IMR-90 (cell line): ENCODE measurements at regions not wholly inside any gene's neighbourhood (a gene's known extent, or its start where the extent isn't known, plus 50 kb on each side); places are given as distances from the start of the nearest gene placed in this dataset.

Source experiments
- ATAC-seq: fragments of 200-7000 bp; cut with Tn5 transposase; 2 replicates; pipeline ENCODE4 v1.9.1; 2020; ENCODE audit warnings: low read depth, mild to moderate bottlenecking, moderate library complexity
- BruUV-seq: library from RNA; stranded (reverse); fragments of 400-500 nt; replicated peaks from 2 replicates; lab custom pipeline; 2021; lab: Mats Ljungman, UMichigan
- CTCF ChIA-PET: fragments of 300-600 bp; formaldehyde crosslinking; extraction: SDS; loops from one replicate; lab custom pipeline; 2021; ENCODE audit warnings: antibody characterized with exemption; lab: Yijun Ruan, JAX
- POLR2A ChIA-PET: fragments of 300-600 bp; sonication (Branson Sonifier 250); formaldehyde crosslinking; loops from one replicate; lab custom pipeline; 2022; ENCODE audit warnings: antibody characterized with exemption; ENCODE audit not compliant: unreplicated experiment; lab: Charles Lee
- DNase-seq: peaks from one replicate; pipeline ENCODE4 v3.0.0; 2013
- H2AFZ ChIP-seq: replicated peaks from 2 replicates; pipeline ENCODE3; 2013; ENCODE audit warnings: low read length, mild to moderate bottlenecking; ENCODE audit not compliant: poor library complexity
- H2AK5ac ChIP-seq: 2 replicates; pipeline ENCODE4 v1.6.1; 2013; ENCODE audit warnings: low read depth, low read length, inconsistent platforms
- H2AK9ac ChIP-seq: replicated peaks from 2 replicates; pipeline ENCODE3; 2013; ENCODE audit warnings: mild to moderate bottlenecking, low read depth, low read length, moderate library complexity; ENCODE audit not compliant: poor library complexity
- H2BK120ac ChIP-seq: 2 replicates; pipeline ENCODE4 v1.6.1; 2013; ENCODE audit warnings: low read depth, low read length, inconsistent platforms
- H2BK15ac ChIP-seq: 3 replicates; pipeline ENCODE4 v1.6.1; 2013; ENCODE audit warnings: low read depth, low read length, inconsistent platforms
- H2BK20ac ChIP-seq: 2 replicates; pipeline ENCODE4 v1.6.1; 2013; ENCODE audit warnings: low read depth, mild to moderate bottlenecking, inconsistent platforms, low read length, moderate library complexity
- H2BK5ac ChIP-seq: 2 replicates; pipeline ENCODE4 v1.6.1; 2013; ENCODE audit warnings: mild to moderate bottlenecking, low read depth, low read length, inconsistent platforms; ENCODE audit not compliant: poor library complexity, severe bottlenecking
- H3K14ac ChIP-seq: replicated peaks from 2 replicates; pipeline ENCODE4 v1.6.1; 2013; ENCODE audit warnings: low read depth, low read length, inconsistent platforms
- H3K18ac ChIP-seq: 2 replicates; pipeline ENCODE4 v1.6.1; 2013; ENCODE audit warnings: low read depth, low read length, control low read depth
- H3K23ac ChIP-seq: 2 replicates; pipeline ENCODE4 v1.6.1; 2013; ENCODE audit warnings: low read depth, low read length, inconsistent platforms
- H3K27ac ChIP-seq: 2 replicates; pipeline ENCODE4 v1.5.1; 2013; ENCODE audit warnings: mild to moderate bottlenecking, control low read depth, low read length; ENCODE audit not compliant: insufficient read depth
- H3K27me3 ChIP-seq: 2 replicates; pipeline ENCODE4 v1.6.1; 2013; ENCODE audit warnings: low read length; ENCODE audit not compliant: control insufficient read depth, insufficient read depth
- H3K36me3 ChIP-seq: 2 replicates; pipeline ENCODE4 v1.6.1; 2013; ENCODE audit warnings: low read length, mixed read lengths; ENCODE audit not compliant: control insufficient read depth, insufficient read depth
- H3K4ac ChIP-seq: 2 replicates; pipeline ENCODE4 v1.6.1; 2013; ENCODE audit warnings: low read depth, low read length, inconsistent platforms
- H3K4me1 ChIP-seq: 2 replicates; pipeline ENCODE4 v1.6.1; 2013; ENCODE audit warnings: low read length, mixed read lengths; ENCODE audit not compliant: control insufficient read depth, insufficient read depth
- H3K4me2 ChIP-seq: 2 replicates; pipeline ENCODE4 v1.6.1; 2013; ENCODE audit warnings: low read depth, mild to moderate bottlenecking, control low read depth, low read length, moderate library complexity
- H3K4me3 ChIP-seq: 2 replicates; pipeline ENCODE4 v1.5.1; 2013; ENCODE audit warnings: low read depth, mild to moderate bottlenecking, control low read depth, low read length, moderate library complexity; ENCODE audit not compliant: insufficient read depth
- H3K56ac ChIP-seq: 2 replicates; pipeline ENCODE4 v1.6.1; 2013; ENCODE audit warnings: low read length, inconsistent platforms; ENCODE audit not compliant: insufficient read depth; ENCODE audit errors: extremely low read depth
- H3K79me1 ChIP-seq, 2 experiments: 2 replicates each; pipeline ENCODE4 v1.6.1; 2013; ENCODE audit warnings: low read length in 2 of 2, inconsistent platforms in 1 of 2, low read depth in 1 of 2
- H3K9ac ChIP-seq: 2 replicates; pipeline ENCODE4 v1.6.1; 2013; ENCODE audit warnings: low read depth, low read length, control low read depth
- H3K9me1 ChIP-seq: 2 replicates; pipeline ENCODE4 v1.6.1; 2013; ENCODE audit warnings: low read length, inconsistent platforms; ENCODE audit not compliant: insufficient read depth
- H3K9me3 ChIP-seq: 2 replicates; pipeline ENCODE4 v1.6.1; 2013; ENCODE audit warnings: low read length; ENCODE audit not compliant: control insufficient read depth, insufficient read depth
- H4K20me1 ChIP-seq: 2 replicates; pipeline ENCODE4 v1.6.1; 2013; ENCODE audit warnings: low read length, inconsistent platforms; ENCODE audit not compliant: insufficient read depth
- H4K5ac ChIP-seq: 2 replicates; pipeline ENCODE4 v1.6.1; 2013; ENCODE audit warnings: mild to moderate bottlenecking, low read depth, low read length, control low read depth
- H4K8ac ChIP-seq, 2 experiments: 2 replicates each; pipeline ENCODE4 v1.6.1; 2013; ENCODE audit warnings: low read depth in 2 of 2, low read length in 2 of 2, control low read depth in 1 of 2, inconsistent platforms in 1 of 2
- H4K91ac ChIP-seq: 2 replicates; pipeline ENCODE4 v1.6.1; 2013; ENCODE audit warnings: low read depth, low read length, inconsistent platforms; ENCODE audit not compliant: insufficient read depth
- BHLHE40 ChIP-seq: fragments of 150-350 bp; IDR thresholded peaks from 2 replicates; pipeline ENCODE4 v1.6.1; 2016; ENCODE audit warnings: mild to moderate bottlenecking, low read depth, low read length
- CEBPB ChIP-seq: IDR thresholded peaks from 2 replicates; pipeline ENCODE4 v1.6.1; 2012; ENCODE audit warnings: low read depth, low read length, improper control_type of control experiment
- POLR2A ChIP-seq: IDR thresholded peaks from 2 replicates; pipeline ENCODE4 v1.6.1; 2012; ENCODE audit warnings: mild to moderate bottlenecking, low read depth, low read length
- RCOR1 ChIP-seq: IDR thresholded peaks from 2 replicates; pipeline ENCODE4 v1.6.1; 2012; ENCODE audit warnings: mild to moderate bottlenecking, low read length, improper control_type of control experiment; ENCODE audit not compliant: insufficient replicate concordance
- USF2 ChIP-seq: fragments of 150-350 bp; IDR thresholded peaks from 2 replicates; pipeline ENCODE4 v1.6.1; 2017; ENCODE audit warnings: mild to moderate bottlenecking, antibody characterized with exemption, low read length, low read depth
- WGBS, 2 experiments: methylation state at CpG; one replicate each; pipeline versions ENCODE4 v1.1.5 to v1.1.7; 2013; ENCODE audit warnings: missing lambda C conversion rate in 2 of 2; ENCODE audit not compliant: insufficient read length in 1 of 2; ENCODE audit errors: extremely low coverage in 2 of 2; 5-methylcytosine and 5-hydroxymethylcytosine counted together
- dilution Hi-C: fragments of 300-500 bp; cut with HindIII; formaldehyde crosslinking; loops from one replicate; pipeline ENCODE4 v1.14.3; 2018; ENCODE audit warnings: low sequenced_read_pairs; ENCODE audit not compliant: unreplicated experiment
- in situ Hi-C: fragments of 300-500 bp; cut with MboI; formaldehyde crosslinking; loops from 3 replicates; pipeline ENCODE4 v1.14.3; 2019; ENCODE audit warnings: low sequenced_read_pairs, inconsistent platforms, mixed read lengths
- intact Hi-C: fragments of 100-400 bp; cut with micrococcal nuclease; formaldehyde crosslinking; loops from 2 replicates; pipeline ENCODE4 v1.10.0; 2022

GRCh38 chr2:8627019-8627691 is 54.7 kb upstream of the ID2 start:
- H3K23ac ChIP-seq, result peak overlapping the region; percentile 59; the same call in 1 of the 2 replicates
- CTCF ChIA-PET, result no interaction called here

More at GRCh38 chr2:8627019-8627691, 54.7 kb upstream of the ID2 start:
- DNase-seq (no peak), ATAC-seq (peak; percentile 50; the same call in 1 of the 2 replicates)
- no peaks in the 10 kb centered on the region for H3K9me3 ChIP-seq
- H2AK9ac ChIP-seq, result peak overlapping the region; percentile 1
- no peaks in the 10 kb centered on the region for H3K27me3 ChIP-seq
- no peak overlapping the region for H3K27ac ChIP-seq
- peak; percentile 78 for TF ChIP-seq CEBPB
- TF ChIP-seq RCOR1, result no peak
- TF ChIP-seq BHLHE40, result no peak
- no peak for TF ChIP-seq USF2
- no peak for TF ChIP-seq POLR2A
- no peaks in the 10 kb centered on the region for H3K36me3 ChIP-seq
- POLR2A ChIA-PET, result no interaction called here
- H3K4me1 ChIP-seq, result 0 out of 2 replicates have a peak, but pooled peaks cover 4% of the 10 kb centered on the region
- peak overlapping the region; percentile 24; the same call in 1 of the 3 replicates for H2BK15ac ChIP-seq
- no peak overlapping the region; the same call in 1 of the 2 replicates for H2BK20ac ChIP-seq
- WGBS, 2 experiments, result 71% methylated on average over 6 of the region's 20 CpGs; no CpG with 5 or more reads in 1 of the 2 experiments
- no peak overlapping the region for H3K56ac ChIP-seq
- no peak overlapping the region for H3K9ac ChIP-seq
- H4K5ac ChIP-seq, result no peak overlapping the region
- no peak overlapping the region for H3K4me2 ChIP-seq
- H2BK5ac ChIP-seq, result peak overlapping the region; percentile 17
- H4K20me1 ChIP-seq, result no peaks in the 10 kb centered on the region
- intact Hi-C loops (no loop called here), in situ Hi-C loops (no loop called here), dilution Hi-C loops (no loop called here)
- H3K4me3 ChIP-seq, result no peak overlapping the region
- H3K79me1 ChIP-seq, result no peaks in the 10 kb centered on the region
- peaks cover 2% of the 10 kb centered on the region; the same call in 1 of the 2 replicates for H3K9me1 ChIP-seq
- no peak overlapping the region; the same call in 1 of the 2 replicates for H3K4ac ChIP-seq
- BruUV-seq, result no TSS peak
- peak overlapping the region; percentile 48; the same call in 1 of the 2 replicates for H2BK120ac ChIP-seq
- peak overlapping the region; percentile 44 for H2AFZ ChIP-seq
- H4K91ac ChIP-seq, result peak overlapping the region; percentile 4; the same call in 1 of the 2 replicates
- H4K8ac ChIP-seq, result peak overlapping the region in 1 of 2 experiments; percentile 78; a peak in 2 of 4 replicates
- H3K14ac ChIP-seq, result peak overlapping the region; percentile 37; the same call in 1 of the 2 replicates
- H2AK5ac ChIP-seq, result peak overlapping the region; percentile 98
- no peak overlapping the region for H3K18ac ChIP-seq
